GM12865 (cell line): ENCODE measurements at regions not wholly inside any gene's neighbourhood (a gene's known extent, or its start where the extent isn't known, plus 50 kb on each side); places are given as distances from the start of the nearest gene placed in this dataset.

Experiments used
- DNase-seq: peaks from one replicate; pipeline ENCODE4 v3.0.0; 2010; ENCODE audit warnings: low read depth
- H3K4me3 ChIP-seq: 2 replicates; pipeline ENCODE4 v1.5.1; 2011; ENCODE audit warnings: mild to moderate bottlenecking, low read depth, low read length, control low read depth
- TF ChIP-seq, protein P1 (sequence below): IDR thresholded peaks from 2 replicates; pipeline ENCODE4 v1.5.1; 2011; ENCODE audit warnings: low read length, control low read depth, low read depth, inconsistent platforms; ENCODE audit not compliant: insufficient read depth; ENCODE audit errors: missing control alignments

- TF ChIP-seq, protein P1, sequence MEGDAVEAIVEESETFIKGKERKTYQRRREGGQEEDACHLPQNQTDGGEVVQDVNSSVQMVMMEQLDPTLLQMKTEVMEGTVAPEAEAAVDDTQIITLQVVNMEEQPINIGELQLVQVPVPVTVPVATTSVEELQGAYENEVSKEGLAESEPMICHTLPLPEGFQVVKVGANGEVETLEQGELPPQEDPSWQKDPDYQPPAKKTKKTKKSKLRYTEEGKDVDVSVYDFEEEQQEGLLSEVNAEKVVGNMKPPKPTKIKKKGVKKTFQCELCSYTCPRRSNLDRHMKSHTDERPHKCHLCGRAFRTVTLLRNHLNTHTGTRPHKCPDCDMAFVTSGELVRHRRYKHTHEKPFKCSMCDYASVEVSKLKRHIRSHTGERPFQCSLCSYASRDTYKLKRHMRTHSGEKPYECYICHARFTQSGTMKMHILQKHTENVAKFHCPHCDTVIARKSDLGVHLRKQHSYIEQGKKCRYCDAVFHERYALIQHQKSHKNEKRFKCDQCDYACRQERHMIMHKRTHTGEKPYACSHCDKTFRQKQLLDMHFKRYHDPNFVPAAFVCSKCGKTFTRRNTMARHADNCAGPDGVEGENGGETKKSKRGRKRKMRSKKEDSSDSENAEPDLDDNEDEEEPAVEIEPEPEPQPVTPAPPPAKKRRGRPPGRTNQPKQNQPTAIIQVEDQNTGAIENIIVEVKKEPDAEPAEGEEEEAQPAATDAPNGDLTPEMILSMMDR: no peak
- H3K4me3 ChIP-seq: no peak overlapping the region
- no peak for DNase-seq
Measured at GRCh38 chr18:25454270-25454659, 102.3 kb upstream of the ZNF521 start.

GRCh38 chr18:25453556-25454269 lies 101.7 kb upstream of the ZNF521 start:
- no peak for DNase-seq
- no peak overlapping the region for H3K4me3 ChIP-seq
- TF ChIP-seq, protein P1: no peak

DNA sequence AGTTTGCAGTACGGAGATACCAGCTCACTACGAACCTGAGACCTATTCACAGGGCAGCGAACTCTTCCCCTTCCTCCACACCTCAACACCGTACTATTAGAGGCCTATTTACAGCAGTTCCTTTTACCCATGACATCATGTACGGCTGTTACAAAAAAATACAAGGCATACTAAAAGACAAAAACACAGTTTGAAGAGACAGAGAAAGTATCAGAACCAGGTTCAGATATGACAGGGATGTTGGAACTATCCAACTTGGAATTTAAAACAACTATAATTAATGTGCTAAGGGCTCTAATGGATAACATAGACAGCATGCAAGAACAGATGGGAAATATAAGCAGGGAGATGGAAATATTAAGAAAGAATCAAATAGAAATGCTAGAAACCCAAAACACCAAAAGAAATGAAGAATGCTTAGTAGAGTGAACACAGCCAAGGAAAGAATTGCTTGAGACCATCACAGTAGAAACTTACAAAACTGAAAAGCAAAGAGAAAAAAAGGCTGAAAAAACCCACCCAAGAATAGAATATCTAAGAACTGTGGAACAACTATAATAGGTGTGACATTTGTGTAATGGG lies 99.2 kb upstream of the ZNF521 start:
- H3K4me3 ChIP-seq: no peak overlapping the region
- TF ChIP-seq, protein P1: no peak
- no peak for DNase-seq

DNA sequence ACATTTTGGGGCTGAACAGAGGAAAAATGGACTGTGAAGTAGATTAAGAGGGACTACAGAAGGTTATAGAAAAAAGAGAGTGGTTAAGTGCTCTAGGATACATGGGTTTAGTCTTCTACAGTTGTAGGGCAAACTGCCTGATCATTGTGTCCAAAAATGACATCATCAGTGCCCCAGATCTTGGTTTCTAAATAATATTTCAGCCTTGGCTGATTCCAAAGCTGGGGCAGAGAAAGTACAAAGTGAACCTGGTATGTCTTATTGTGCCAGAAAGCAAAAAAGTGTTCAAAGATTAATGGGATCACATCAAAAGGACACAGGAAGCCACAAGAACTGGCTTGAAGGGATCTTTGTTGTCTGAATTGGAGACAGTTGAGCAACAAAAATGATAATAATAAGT lies 97.1 kb upstream of the ZNF521 start:
- no peak overlapping the region for H3K4me3 ChIP-seq
- TF ChIP-seq, protein P1: no peak
- no peak for DNase-seq

GRCh38 chr18:25446972-25447371 lies 95.0 kb upstream of the ZNF521 start:
- TF ChIP-seq, protein P1: no peak
- no peak overlapping the region for H3K4me3 ChIP-seq
- no peak for DNase-seq

GRCh38 chr18:25445430-25445829 lies 93.5 kb upstream of the ZNF521 start:
- no peak overlapping the region for H3K4me3 ChIP-seq
- no peak for DNase-seq
- TF ChIP-seq, protein P1: no peak

GRCh38 chr18:25443776-25444175 lies 91.8 kb upstream of the ZNF521 start:
- DNase-seq: no peak
- TF ChIP-seq, protein P1: no peak
- H3K4me3 ChIP-seq: no peak overlapping the region
